Neural cell (in vitro differentiated cells): ENCODE measurements at regions not wholly inside any gene's neighbourhood (a gene's known extent, or its start where the extent isn't known, plus 50 kb on each side); places are given as distances from the start of the nearest gene placed in this dataset.

Experiments
- H2AFZ ChIP-seq: fragments of 200-600, 300-800 bp; sonication (generic), shearing (Covaris generic); 2 replicates; pipeline ENCODE4 v1.6.0; 2014; ENCODE audit warnings: low read depth, mild to moderate bottlenecking, antibody characterized with exemption, low read length, moderate library complexity
- H3F3A ChIP-seq: fragments of 200-600 bp; shearing (Covaris generic); 2 replicates; pipeline ENCODE4 v1.6.1; 2016; ENCODE audit warnings: mild to moderate bottlenecking, moderate library complexity, mixed read lengths, antibody characterized with exemption, low read length; ENCODE audit not compliant: insufficient read depth, poor library complexity, severe bottlenecking
- H3K27ac ChIP-seq: fragments of 200-600, 300-800 bp; sonication (generic), shearing (Covaris generic); 2 replicates; pipeline ENCODE4 v1.5.1; 2014; ENCODE audit warnings: mild to moderate bottlenecking, low read length, moderate library complexity
- H3K27me3 ChIP-seq: fragments of 300-800, 200-600 bp; sonication (generic), shearing (Covaris generic); 2 replicates; pipeline ENCODE4 v1.6.0; 2014; ENCODE audit warnings: mild to moderate bottlenecking, low read depth, low read length, moderate library complexity; ENCODE audit not compliant: insufficient read depth
- H3K36me3 ChIP-seq: fragments of 300-800, 200-600 bp; sonication (generic), shearing (Covaris generic); 2 replicates; pipeline ENCODE4 v1.5.1; 2014; ENCODE audit warnings: mild to moderate bottlenecking, antibody characterized with exemption, low read length, moderate library complexity; ENCODE audit not compliant: insufficient read depth
- H3K4me2 ChIP-seq: fragments of 300-800, 200-600 bp; sonication (generic), shearing (Covaris generic); 2 replicates; pipeline ENCODE4 v1.6.0; 2014; ENCODE audit warnings: mild to moderate bottlenecking, low read length
- H3K4me3 ChIP-seq: fragments of 300-800, 200-600 bp; sonication (generic), shearing (Covaris generic); 2 replicates; pipeline ENCODE4 v1.5.1; 2014; ENCODE audit warnings: mild to moderate bottlenecking, low read length, moderate library complexity
- H3K79me2 ChIP-seq: fragments of 200-600 bp; shearing (Covaris generic); replicated peaks from 2 replicates; pipeline ENCODE4 v1.6.0; 2014; ENCODE audit warnings: mild to moderate bottlenecking, low read length, moderate library complexity; ENCODE audit not compliant: insufficient read depth
- H3K9ac ChIP-seq: fragments of 300-800, 200-600 bp; sonication (generic), shearing (Covaris generic); 2 replicates; pipeline ENCODE4 v1.6.1; 2016; ENCODE audit warnings: mild to moderate bottlenecking, low read length, mixed read lengths
- H3K9me2 ChIP-seq: fragments of 200-600 bp; shearing (Covaris generic); 2 replicates; pipeline ENCODE4 v1.6.1; 2016; ENCODE audit warnings: mild to moderate bottlenecking, low read length, mixed read lengths; ENCODE audit not compliant: insufficient read depth
- H3K9me3 ChIP-seq: fragments of 200-600, 300-800 bp; sonication (generic), shearing (Covaris generic); 2 replicates; pipeline ENCODE4 v1.6.1; 2016; ENCODE audit warnings: mild to moderate bottlenecking, mixed run types, low read length, moderate library complexity, mixed read lengths
- H4K20me1 ChIP-seq: fragments of 200-600 bp; shearing (Covaris generic); 2 replicates; pipeline ENCODE4 v1.6.1; 2016; ENCODE audit warnings: mild to moderate bottlenecking, mixed run types; ENCODE audit not compliant: insufficient read depth
- CTCF ChIP-seq: fragments of 450-650 bp; IDR thresholded peaks from 2 replicates; pipeline ENCODE4 v1.5.1; 2014; ENCODE audit warnings: antibody characterized with exemption, mild to moderate bottlenecking, moderate library complexity; ENCODE audit not compliant: poor library complexity, severe bottlenecking
- EP300 ChIP-seq: fragments of 450-650 bp; conservative IDR thresholded peaks from 2 replicates; pipeline ENCODE4 v1.6.1; 2014; ENCODE audit warnings: antibody characterized with exemption, mild to moderate bottlenecking, moderate library complexity; ENCODE audit not compliant: poor library complexity, severe bottlenecking
- EZH2 ChIP-seq: fragments of 200-600, 300-800 bp; shearing (Covaris generic), sonication (generic); IDR thresholded peaks from 2 replicates; pipeline ENCODE4 v1.6.1; 2014; ENCODE audit warnings: antibody characterized with exemption, low read length, borderline replicate concordance, mild to moderate bottlenecking; ENCODE audit not compliant: insufficient read depth, poor library complexity, severe bottlenecking
- MXI1 ChIP-seq: fragments of 450-650 bp; conservative IDR thresholded peaks from 2 replicates; pipeline ENCODE4 v1.6.1; 2014; ENCODE audit warnings: antibody characterized with exemption, mild to moderate bottlenecking; ENCODE audit not compliant: poor library complexity, severe bottlenecking
- POLR2AphosphoS5 ChIP-seq: IDR thresholded peaks from 2 replicates; pipeline ENCODE4 v1.6.1; 2012
- RAD21 ChIP-seq: fragments of 450-650 bp; conservative IDR thresholded peaks from 2 replicates; pipeline ENCODE4 v1.6.1; 2014; ENCODE audit warnings: antibody characterized with exemption, mild to moderate bottlenecking, moderate library complexity
- REST ChIP-seq: IDR thresholded peaks from 2 replicates; pipeline ENCODE4 v1.6.1; 2012; ENCODE audit warnings: borderline replicate concordance
- SMC3 ChIP-seq: fragments of 450-650 bp; conservative IDR thresholded peaks from 2 replicates; pipeline ENCODE4 v1.6.1; 2014; ENCODE audit warnings: antibody characterized with exemption, mild to moderate bottlenecking, moderate library complexity; ENCODE audit not compliant: poor library complexity
- TAF1 ChIP-seq: IDR thresholded peaks from 2 replicates; pipeline ENCODE4 v1.6.1; 2012; ENCODE audit warnings: low read depth

- TF ChIP-seq MXI1 (no peak), CTCF (no peak), POLR2AphosphoS5 (no peak), EZH2 (no peak), TAF1 (no peak), RAD21 (no peak)
- Histone ChIP-seq H4K20me1 (no peaks in the 10 kb centered on the region), H3K9me3 (no peaks in the 10 kb centered on the region), H3K4me3 (no peak overlapping the region), H3K9me2 (no peaks in the 10 kb centered on the region), H2AFZ (no peak overlapping the region), H3K79me2 (no peaks in the 10 kb centered on the region), H3K9ac (no peak overlapping the region), H3F3A (no peaks in the 10 kb centered on the region), H3K36me3 (no peaks in the 10 kb centered on the region), H3K4me2 (no peak overlapping the region), H3K27me3 (no peaks in the 10 kb centered on the region), H3K27ac (no peak overlapping the region)
These were observed 85.3 kb upstream of the SULT1C3 start for GRCh38 chr2:108154366-108155061.

GRCh38 chr2:108161298-108161697 lies 78.5 kb upstream of the SULT1C3 start:
- Histone ChIP-seq H3K9me2 (no peaks in the 10 kb centered on the region), H3K27ac (no peak overlapping the region), H3K36me3 (no peaks in the 10 kb centered on the region), H3K4me3 (no peak overlapping the region), H3K9ac (no peak overlapping the region), H3F3A (no peaks in the 10 kb centered on the region), H3K27me3 (no peaks in the 10 kb centered on the region), H3K4me2 (no peak overlapping the region), H3K9me3 (no peaks in the 10 kb centered on the region), H3K79me2 (no peaks in the 10 kb centered on the region), H2AFZ (no peak overlapping the region), H4K20me1 (no peaks in the 10 kb centered on the region)
- TF ChIP-seq EZH2 = no peak
- no peak for TF ChIP-seq POLR2AphosphoS5
- TF ChIP-seq REST = no peak
- TF ChIP-seq TAF1 = no peak
- no peak for TF ChIP-seq CTCF
- TF ChIP-seq SMC3 = no peak
- TF ChIP-seq EP300 = no peak
